Trophoblast cell (in vitro differentiated cells and primary cell): ENCODE measurements at regions not wholly inside any gene's neighbourhood (a gene's known extent, or its start where the extent isn't known, plus 50 kb on each side); places are given as distances from the start of the nearest gene placed in this dataset.

Experiments used
- DNase-seq, 2 donors: peaks; one replicate each; pipeline ENCODE4 v3.0.0-alpha.2; 2016
- H2AFZ ChIP-seq: 2 replicates; pipeline ENCODE4 v1.6.1; 2013; ENCODE audit warnings: low read length, moderate library complexity, mild to moderate bottlenecking; ENCODE audit not compliant: insufficient read depth, poor library complexity
- H2AK5ac ChIP-seq: 2 replicates; pipeline ENCODE4 v1.6.1; 2013; ENCODE audit warnings: mild to moderate bottlenecking, low read length
- H2BK120ac ChIP-seq: 2 replicates; pipeline ENCODE4 v1.6.1; 2013; ENCODE audit warnings: low read length, mild to moderate bottlenecking, moderate library complexity; ENCODE audit not compliant: insufficient read depth, poor library complexity
- H2BK12ac ChIP-seq: 2 replicates; pipeline ENCODE4 v1.6.1; 2013; ENCODE audit warnings: mild to moderate bottlenecking, low read length, moderate library complexity
- H2BK5ac ChIP-seq: 2 replicates; pipeline ENCODE4 v1.6.1; 2013; ENCODE audit warnings: low read length, low read depth, moderate library complexity, mild to moderate bottlenecking; ENCODE audit not compliant: poor library complexity
- H3K14ac ChIP-seq: 2 replicates; pipeline ENCODE4 v1.6.1; 2013; ENCODE audit warnings: mild to moderate bottlenecking, low read length
- H3K18ac ChIP-seq: 2 replicates; pipeline ENCODE4 v1.6.1; 2013; ENCODE audit warnings: mild to moderate bottlenecking, low read length
- H3K23ac ChIP-seq: 2 replicates; pipeline ENCODE4 v1.6.1; 2013; ENCODE audit warnings: low read length
- H3K27ac ChIP-seq: 2 replicates; pipeline ENCODE4 v1.5.1; 2013; ENCODE audit warnings: low read depth, mild to moderate bottlenecking, inconsistent platforms, low read length, moderate library complexity
- H3K27me3 ChIP-seq: 2 replicates; pipeline ENCODE4 v1.6.1; 2013; ENCODE audit warnings: inconsistent platforms, mild to moderate bottlenecking, low read length, moderate library complexity; ENCODE audit not compliant: insufficient read depth
- H3K36me3 ChIP-seq, 2 experiments: 1 replicate in 1 of 2; 2 replicates in 1 of 2; pipeline ENCODE4 v1.6.1; 2013; ENCODE audit warnings: low read length in 2 of 2, mild to moderate bottlenecking in 2 of 2, moderate library complexity in 1 of 2; ENCODE audit not compliant: insufficient read depth in 2 of 2, control insufficient read depth in 1 of 2
- H3K4ac ChIP-seq: 2 replicates; pipeline ENCODE4 v1.6.1; 2013; ENCODE audit warnings: low read depth, mild to moderate bottlenecking, low read length, moderate library complexity
- H3K4me1 ChIP-seq, 2 experiments: 1 replicate in 1 of 2; 2 replicates in 1 of 2; pipeline ENCODE4 v1.6.1; 2013; ENCODE audit warnings: low read length in 2 of 2, mild to moderate bottlenecking in 2 of 2, moderate library complexity in 1 of 2; ENCODE audit not compliant: insufficient read depth in 2 of 2, control insufficient read depth in 1 of 2
- H3K4me2 ChIP-seq: 2 replicates; pipeline ENCODE4 v1.6.1; 2013; ENCODE audit warnings: inconsistent platforms, mild to moderate bottlenecking, low read length, moderate library complexity
- H3K4me3 ChIP-seq: 2 replicates; pipeline ENCODE4 v1.5.1; 2013; ENCODE audit warnings: mild to moderate bottlenecking, low read depth, low read length, inconsistent platforms
- H3K79me1 ChIP-seq: one replicate; pipeline ENCODE4 v1.6.1; 2013; ENCODE audit warnings: low read length
- H3K79me2 ChIP-seq: 2 replicates; pipeline ENCODE4 v1.6.1; 2013; ENCODE audit warnings: low read length, mild to moderate bottlenecking; ENCODE audit not compliant: control insufficient read depth, insufficient read depth, poor library complexity
- H3K9ac ChIP-seq: 2 replicates; pipeline ENCODE4 v1.6.1; 2013; ENCODE audit warnings: mild to moderate bottlenecking, low read length
- H3K9me3 ChIP-seq: 2 replicates; pipeline ENCODE4 v1.6.1; 2013; ENCODE audit warnings: low read depth, mild to moderate bottlenecking, control low read depth, inconsistent platforms, low read length; ENCODE audit not compliant: insufficient read depth
- H4K12ac ChIP-seq: 2 replicates; pipeline ENCODE4 v1.6.1; 2013; ENCODE audit warnings: low read depth, mild to moderate bottlenecking, low read length, moderate library complexity
- H4K8ac ChIP-seq: 2 replicates; pipeline ENCODE4 v1.6.1; 2013; ENCODE audit warnings: low read depth, mild to moderate bottlenecking, low read length, moderate library complexity
- H4K91ac ChIP-seq: one replicate; pipeline ENCODE4 v1.6.1; 2013; ENCODE audit warnings: low read depth, mild to moderate bottlenecking, low read length, moderate library complexity
- WGBS: extraction: QIAGEN DNeasy Blood & Tissue Kit; methylation state at CpG from one replicate; pipeline ENCODE4 v1.1.7; 2013; ENCODE audit warnings: missing lambda C conversion rate; ENCODE audit not compliant: insufficient read length, insufficient coverage; ENCODE audit errors: extremely low coverage; 5-methylcytosine and 5-hydroxymethylcytosine counted together

DNA sequence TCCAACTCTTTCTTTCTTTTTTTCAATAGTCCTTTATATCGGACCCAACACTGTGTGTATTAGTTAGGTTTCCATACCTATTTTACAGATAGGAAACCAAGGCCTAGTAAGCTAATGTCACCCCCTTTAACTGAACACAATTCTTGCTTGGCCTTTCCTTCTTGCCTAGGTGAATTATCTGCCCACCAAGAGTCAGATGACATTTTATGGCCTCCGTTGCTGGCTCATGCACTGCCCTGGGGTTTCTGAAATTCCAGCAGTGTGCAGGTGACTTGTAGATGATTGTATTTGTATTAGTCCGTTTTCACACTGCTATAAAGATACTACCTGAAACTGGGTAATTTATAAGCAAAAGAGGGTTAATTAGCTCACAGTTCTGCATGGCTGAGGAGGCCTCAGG lies 293.8 kb downstream of the GAS1 start:
- no peak overlapping the region for H4K12ac ChIP-seq
- no peaks in the 10 kb centered on the region for H3K27me3 ChIP-seq
- H3K14ac ChIP-seq: no peak overlapping the region
- H2BK12ac ChIP-seq: no peak overlapping the region
- no peak overlapping the region for H3K27ac ChIP-seq
- H2AK5ac ChIP-seq: no peak overlapping the region
- no peak overlapping the region for H3K9ac ChIP-seq
- no peak for DNase-seq
- no peak overlapping the region for H3K23ac ChIP-seq
- no peaks in the 10 kb centered on the region for H3K79me1 ChIP-seq
- H4K8ac ChIP-seq: no peak overlapping the region
- H2BK5ac ChIP-seq: no peak overlapping the region
- H3K18ac ChIP-seq: no peak overlapping the region
- H3K4ac ChIP-seq: no peak overlapping the region
- no peak overlapping the region for H3K4me2 ChIP-seq
- no peaks in the 10 kb centered on the region for H3K79me2 ChIP-seq
- H2BK120ac ChIP-seq: no peak overlapping the region
- no peaks in the 10 kb centered on the region for H3K36me3 ChIP-seq
- H2AFZ ChIP-seq: no peak overlapping the region
- H3K4me3 ChIP-seq: no peak overlapping the region
- WGBS: no CpG with 5 or more reads among the region's 3 CpGs
- no peaks in the 10 kb centered on the region for H3K9me3 ChIP-seq
- H4K91ac ChIP-seq: no peak overlapping the region
- H3K4me1 ChIP-seq: no peaks in the 10 kb centered on the region

DNA sequence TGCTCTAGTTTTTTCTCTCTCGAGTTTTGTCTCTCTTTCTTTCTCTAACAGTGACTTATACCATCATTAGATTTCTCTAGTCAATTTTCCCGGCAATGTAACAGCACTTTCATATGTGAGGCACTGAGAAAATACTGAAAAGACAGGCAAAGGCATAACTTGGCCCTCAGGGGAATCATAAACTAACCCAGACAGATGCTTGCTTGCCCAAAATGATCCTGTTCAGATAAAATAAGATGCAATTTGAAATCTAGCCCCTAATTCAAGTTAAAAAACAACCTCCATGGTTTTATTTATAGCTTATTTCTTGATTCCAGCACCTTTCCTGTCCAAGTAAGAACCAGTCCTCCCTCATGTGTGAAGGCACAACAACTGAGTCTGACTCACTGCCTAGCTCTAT lies 294.6 kb downstream of the GAS1 start:
- H3K9me3 ChIP-seq: no peaks in the 10 kb centered on the region
- H3K18ac ChIP-seq: no peak overlapping the region
- no peak overlapping the region for H4K8ac ChIP-seq
- H2BK5ac ChIP-seq: no peak overlapping the region
- H3K4me3 ChIP-seq: no peak overlapping the region
- no peak overlapping the region for H3K14ac ChIP-seq
- no peak overlapping the region for H3K4ac ChIP-seq
- no peaks in the 10 kb centered on the region for H3K79me1 ChIP-seq
- DNase-seq: no peak
- no peaks in the 10 kb centered on the region for H3K27me3 ChIP-seq
- H3K27ac ChIP-seq: no peak overlapping the region
- no peak overlapping the region for H4K12ac ChIP-seq
- no peaks in the 10 kb centered on the region for H3K4me1 ChIP-seq
- H3K4me2 ChIP-seq: no peak overlapping the region
- H3K79me2 ChIP-seq: no peaks in the 10 kb centered on the region
- no peak overlapping the region for H3K23ac ChIP-seq
- no peak overlapping the region for H2BK12ac ChIP-seq
- no peak overlapping the region for H3K9ac ChIP-seq
- no peaks in the 10 kb centered on the region for H3K36me3 ChIP-seq
- WGBS: no CpG with 5 or more reads among the region's 2 CpGs
- no peak overlapping the region for H2AFZ ChIP-seq
- H4K91ac ChIP-seq: no peak overlapping the region
- no peak overlapping the region for H2AK5ac ChIP-seq
- no peak overlapping the region for H2BK120ac ChIP-seq

- Histone ChIP-seq H3K14ac (no peak overlapping the region), H3K4me3 (no peak overlapping the region), H3K4me2 (no peak overlapping the region), H2BK120ac (no peak overlapping the region), H2AK5ac (no peak overlapping the region), H3K9ac (no peak overlapping the region), H3K18ac (no peak overlapping the region), H2BK5ac (no peak overlapping the region), H4K91ac (no peak overlapping the region), H3K4ac (no peak overlapping the region), H4K8ac (no peak overlapping the region), H4K12ac (no peak overlapping the region), H3K4me1 (peaks cover 0 to 2% of the 10 kb centered on the region in 2 experiments), H3K79me2 (no peaks in the 10 kb centered on the region), H2AFZ (no peak overlapping the region), H3K23ac (no peak overlapping the region), H3K27ac (no peak overlapping the region), H3K36me3 (no peaks in the 10 kb centered on the region), H2BK12ac (no peak overlapping the region), H3K27me3 (no peaks in the 10 kb centered on the region), H3K79me1 (no peaks in the 10 kb centered on the region), H3K9me3 (no peaks in the 10 kb centered on the region)
- DNase-seq: no peak
- WGBS: no CpG with 5 or more reads among the region's 4 CpGs
Measured at GRCh38 chr9:86649913-86650312, 295.7 kb upstream of the TUT7 start.

GRCh38 chr9:86648828-86649170 lies 294.6 kb upstream of the TUT7 start:
- DNase-seq: no peak
- no peak overlapping the region for H3K18ac ChIP-seq
- no peak overlapping the region for H2AFZ ChIP-seq
- H3K9ac ChIP-seq: no peak overlapping the region
- H2BK120ac ChIP-seq: no peak overlapping the region
- H3K23ac ChIP-seq: no peak overlapping the region
- peaks cover 2 to 6% of the 10 kb centered on the region in 2 experiments for H3K4me1 ChIP-seq
- H2BK12ac ChIP-seq: peak overlapping the region; percentile 58
- no peaks in the 10 kb centered on the region for H3K9me3 ChIP-seq
- H3K14ac ChIP-seq: no peak overlapping the region
- H3K4ac ChIP-seq: no peak overlapping the region
- no peak overlapping the region for H4K8ac ChIP-seq
- H3K79me1 ChIP-seq: peaks cover 2% of the 10 kb centered on the region
- no peak overlapping the region for H2BK5ac ChIP-seq
- H3K4me3 ChIP-seq: no peak overlapping the region
- no peak overlapping the region for H2AK5ac ChIP-seq
- H4K91ac ChIP-seq: no peak overlapping the region
- no CpG with 5 or more reads among the region's 6 CpGs for WGBS
- H4K12ac ChIP-seq: no peak overlapping the region
- H3K27me3 ChIP-seq: no peaks in the 10 kb centered on the region
- H3K36me3 ChIP-seq: no peaks in the 10 kb centered on the region
- no peak overlapping the region for H3K4me2 ChIP-seq
- no peak overlapping the region for H3K27ac ChIP-seq
- no peaks in the 10 kb centered on the region for H3K79me2 ChIP-seq
